ENCODE measurements at regions not wholly inside any gene's neighbourhood (a gene's known extent, or its start where the extent isn't known, plus 50 kb on each side); places are given as distances from the start of the nearest gene placed in this dataset.
"Not testable (repeated sequence)": the region's sequence is repeated elsewhere in the genome, so short reads cannot be mapped to it uniquely, and the experiment has no call there.

DNA sequence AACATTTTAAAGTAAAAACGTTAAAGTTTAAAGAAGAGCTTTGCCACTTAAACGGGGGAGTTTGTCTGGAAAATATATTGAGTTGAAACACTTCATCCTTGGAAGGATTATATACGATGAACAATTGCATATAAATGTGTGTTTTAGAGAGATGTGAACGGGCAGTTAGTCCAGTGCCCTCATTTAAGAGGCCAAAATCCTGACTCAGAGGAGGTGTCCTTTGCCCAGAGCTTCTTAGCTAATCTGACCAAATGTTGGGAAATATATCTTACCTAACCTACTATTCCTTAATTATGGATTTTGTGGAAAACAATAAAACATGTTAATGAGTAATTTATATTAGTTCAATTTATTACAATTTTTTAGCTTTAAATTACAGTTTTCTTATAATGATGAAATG is 327.2 kb upstream of the DIPK2B start:
- no peak for DNase-seq

DNA sequence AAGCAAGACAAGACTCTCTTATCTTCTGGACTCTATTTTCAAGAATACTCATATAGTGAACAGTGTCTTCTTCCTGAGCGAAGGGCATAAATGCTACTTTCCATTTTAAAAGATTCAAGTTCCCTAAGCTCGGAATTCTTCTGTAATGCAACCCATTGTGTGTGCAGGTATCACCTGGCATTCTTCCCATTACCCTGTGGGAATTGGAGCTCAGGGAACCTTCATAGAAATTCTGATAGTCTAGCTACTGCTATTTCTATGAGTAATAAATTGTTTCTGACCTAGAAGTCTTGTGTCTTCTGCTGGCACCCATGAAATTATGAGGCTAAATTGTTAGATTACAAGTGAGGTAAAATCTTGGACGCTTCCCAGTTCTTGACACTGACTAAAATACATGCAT is 324.1 kb upstream of the DIPK2B start:
- no peak for DNase-seq

DNA sequence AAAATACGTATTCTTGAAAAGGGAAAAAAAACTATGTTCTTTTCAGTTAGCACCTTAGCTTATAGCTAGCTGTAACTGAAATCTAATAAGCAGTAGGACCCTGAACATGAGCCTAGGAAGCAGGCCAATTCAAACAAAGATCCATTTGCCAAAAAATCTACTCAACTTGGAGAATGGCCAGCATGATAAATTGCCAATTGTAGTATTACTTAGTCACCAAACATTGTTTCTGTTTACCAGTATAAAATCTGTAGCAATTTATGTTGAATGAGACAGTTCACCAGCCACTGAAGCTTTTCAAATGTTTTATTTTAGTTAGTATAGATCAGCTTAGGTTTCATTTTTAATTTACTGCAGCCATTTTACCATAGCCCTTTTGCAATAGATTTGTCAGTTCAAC is 323.6 kb upstream of the DIPK2B start:
- no peak for DNase-seq

DNA sequence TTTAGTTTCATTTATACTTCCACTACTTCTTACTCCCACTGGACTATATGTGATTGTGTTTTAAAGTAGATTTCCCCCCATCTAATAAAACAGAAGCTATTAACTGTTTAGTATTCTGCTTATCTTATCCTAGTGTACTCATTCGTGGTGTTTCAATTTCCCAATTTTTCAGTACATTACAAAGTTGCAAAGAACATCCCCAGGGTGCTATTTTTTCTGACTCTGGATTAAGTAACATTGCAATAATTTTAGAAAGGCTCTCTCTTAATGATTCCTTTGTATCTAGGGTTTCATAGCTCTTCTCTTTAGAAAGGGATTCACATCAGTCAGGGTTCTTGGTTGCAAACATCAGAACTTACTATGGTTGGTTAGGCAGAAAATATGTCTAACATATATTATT is 317.9 kb upstream of the DIPK2B start:
- DNase-seq = no peak

DNA sequence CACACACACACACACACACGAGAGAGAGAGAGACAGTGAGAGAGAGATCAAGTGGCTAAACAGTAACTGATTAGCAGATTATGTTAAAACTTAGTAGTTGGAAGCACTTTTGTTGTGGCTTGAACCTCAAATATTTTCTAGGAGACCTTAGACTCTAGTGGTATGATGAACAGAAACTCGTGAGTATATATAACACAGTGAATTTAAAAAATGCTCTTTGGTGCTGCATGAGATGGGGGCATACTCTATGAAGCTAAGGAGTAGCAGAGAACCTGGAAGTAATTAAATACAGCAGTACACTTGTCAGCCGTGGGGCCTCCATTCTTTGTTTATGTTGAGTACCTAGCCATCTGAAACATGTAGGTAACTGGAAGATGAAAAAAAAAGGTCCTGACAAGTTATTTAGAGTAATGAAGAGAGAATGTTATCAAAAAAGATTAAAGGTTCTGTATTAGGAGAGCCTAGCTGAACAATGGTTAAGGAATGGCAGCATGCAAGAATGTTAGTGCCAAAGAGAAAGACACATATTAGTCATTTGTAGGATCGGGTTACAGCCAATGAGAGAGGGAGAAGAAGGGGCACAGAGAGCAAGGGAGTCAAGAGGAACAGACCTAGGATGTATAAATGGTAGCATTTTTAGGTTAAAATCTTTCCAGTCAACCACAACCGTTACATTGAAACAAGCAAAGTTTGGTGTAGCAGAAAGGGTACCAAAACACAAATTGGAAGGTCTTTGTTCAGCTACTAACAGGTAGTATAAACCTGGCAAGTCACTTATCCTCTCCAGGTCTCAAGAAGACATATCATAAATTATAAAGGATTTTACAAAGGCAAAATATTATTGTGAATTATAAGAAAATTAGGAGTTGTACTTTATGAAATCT is 316.7 kb upstream of the DIPK2B start:
- DNase-seq = no peak

DNA sequence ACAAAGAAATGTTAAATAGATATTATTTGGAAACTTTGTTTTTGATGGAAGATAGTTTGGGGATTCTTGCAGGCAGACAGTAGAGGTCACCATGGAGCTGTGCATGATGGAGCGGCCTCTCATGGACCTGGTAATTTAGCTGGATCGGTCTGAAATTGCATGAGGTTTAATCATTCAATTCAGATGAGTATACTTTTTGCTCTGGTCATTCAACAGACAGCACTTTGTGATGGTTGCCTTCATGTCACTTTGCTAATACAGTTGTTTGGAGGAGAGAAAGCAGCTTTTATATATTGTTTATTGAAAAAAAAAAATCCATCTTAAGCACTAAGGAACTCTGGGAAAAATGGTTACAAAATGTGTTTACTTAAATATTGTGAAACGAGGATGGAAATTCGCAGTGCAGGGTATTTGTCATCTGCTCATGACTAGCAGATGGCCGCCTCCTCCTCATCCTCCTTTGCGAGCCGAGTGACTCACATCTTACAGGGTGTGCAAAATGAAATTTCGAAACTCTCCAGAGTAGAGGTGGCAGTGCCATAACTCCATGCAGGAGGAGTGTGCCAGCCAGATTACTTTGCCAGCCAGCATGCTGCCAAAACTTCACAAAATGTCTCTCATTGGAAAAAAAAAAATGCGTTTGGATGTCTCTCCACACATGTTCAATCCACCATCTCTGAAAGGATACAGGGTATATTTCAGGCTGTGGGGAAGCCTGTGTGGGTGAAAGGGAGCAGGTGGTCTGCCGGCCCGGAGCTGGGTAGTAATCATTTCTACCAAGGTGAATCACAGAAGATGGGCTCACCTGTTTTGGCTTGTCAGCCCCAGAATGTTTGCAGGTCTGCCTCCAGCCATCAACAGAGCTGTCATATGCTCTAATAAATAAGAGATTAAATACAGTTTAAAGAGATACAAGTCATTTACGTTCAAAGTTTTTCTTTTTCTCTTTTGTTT is 314.9 kb upstream of the DIPK2B start:
- peak; percentile 29 to 33 for DNase-seq

DNA sequence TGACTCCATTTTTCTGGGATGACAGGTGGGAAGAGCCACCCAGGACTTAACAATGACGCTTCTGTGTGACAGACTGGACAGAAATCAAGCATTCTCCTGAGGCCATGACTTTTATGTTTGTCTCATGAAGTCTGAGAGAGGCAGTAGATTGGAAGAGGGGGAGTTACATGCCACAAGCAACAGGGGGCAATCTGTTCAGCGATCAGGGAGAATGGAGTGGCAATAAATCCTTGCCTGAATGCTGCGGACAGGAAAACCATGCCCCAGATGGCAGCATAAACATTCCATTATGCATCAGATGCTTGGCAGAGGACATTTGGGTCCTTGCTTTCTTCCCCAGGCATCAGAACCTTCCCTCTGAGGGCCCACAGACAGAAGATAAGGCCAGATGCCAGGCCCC is 312.4 kb upstream of the DIPK2B start:
- DNase-seq = no peak

DNA sequence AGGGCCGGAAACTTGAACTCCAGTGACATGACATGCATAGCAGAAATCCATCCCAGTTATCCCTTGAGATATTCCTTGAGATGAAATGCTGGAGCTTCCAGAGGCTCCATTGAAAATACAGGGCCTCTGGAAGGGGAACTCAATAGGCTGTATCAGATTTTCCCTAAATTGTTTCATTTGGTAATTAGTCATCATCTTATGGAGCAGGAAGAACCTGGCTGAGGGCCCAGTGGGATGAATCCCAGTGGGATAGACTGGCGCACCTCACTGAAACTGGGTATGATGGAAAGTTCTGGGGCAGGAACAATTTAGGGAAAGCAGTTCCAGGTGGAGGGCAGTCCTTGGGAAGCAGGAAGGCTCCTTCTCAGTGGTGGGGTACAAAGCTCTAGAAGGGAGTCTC is 307.8 kb upstream of the DIPK2B start:
- no peak for DNase-seq

DNA sequence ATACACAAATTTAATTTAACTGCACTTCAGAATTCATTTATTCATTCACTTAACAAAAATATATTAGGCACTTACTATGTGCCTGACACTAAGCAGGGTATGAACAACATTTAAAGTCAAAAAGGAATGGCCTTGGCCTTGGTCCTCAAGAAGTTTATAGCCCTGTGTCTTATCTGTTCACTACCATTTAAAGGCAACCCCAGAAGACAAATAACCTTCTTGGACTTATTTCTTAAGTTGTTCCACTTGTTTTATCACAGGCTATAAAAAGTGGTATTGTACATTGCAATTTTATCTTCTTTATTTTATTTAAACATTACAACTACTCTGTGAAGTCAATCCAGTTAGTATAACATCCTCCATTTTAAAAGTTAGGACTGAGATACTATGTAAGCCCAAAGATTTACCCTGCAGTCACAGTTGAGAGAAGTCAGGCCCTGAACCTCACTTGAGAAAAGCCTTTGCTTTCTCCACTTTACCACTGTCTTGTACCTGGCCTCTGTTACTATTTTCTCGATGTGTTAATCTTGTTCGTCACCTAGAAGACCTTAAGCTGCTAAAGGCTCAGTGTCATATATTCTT is 305.6 kb upstream of the DIPK2B start:
- no peak for DNase-seq

DNA sequence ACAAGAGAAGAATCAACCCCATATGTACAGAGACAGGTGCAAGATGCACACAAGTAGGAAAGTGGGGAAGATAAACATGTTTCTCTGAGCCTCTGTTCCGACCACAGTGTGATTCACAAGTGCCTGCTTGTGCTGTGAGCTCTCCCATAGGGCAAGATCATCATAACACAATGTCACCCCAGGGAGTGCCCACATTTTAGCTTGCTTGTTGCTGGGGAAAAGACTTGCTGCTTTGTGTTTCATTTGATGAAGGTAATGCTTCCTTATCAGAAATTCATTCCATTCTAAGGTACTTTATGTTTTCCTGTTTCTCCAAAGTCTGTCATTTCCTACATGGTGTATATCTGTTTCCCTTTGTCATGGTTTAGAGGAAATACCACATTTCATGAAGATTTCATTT is 304.5 kb upstream of the DIPK2B start:
- no peak for DNase-seq

DNA sequence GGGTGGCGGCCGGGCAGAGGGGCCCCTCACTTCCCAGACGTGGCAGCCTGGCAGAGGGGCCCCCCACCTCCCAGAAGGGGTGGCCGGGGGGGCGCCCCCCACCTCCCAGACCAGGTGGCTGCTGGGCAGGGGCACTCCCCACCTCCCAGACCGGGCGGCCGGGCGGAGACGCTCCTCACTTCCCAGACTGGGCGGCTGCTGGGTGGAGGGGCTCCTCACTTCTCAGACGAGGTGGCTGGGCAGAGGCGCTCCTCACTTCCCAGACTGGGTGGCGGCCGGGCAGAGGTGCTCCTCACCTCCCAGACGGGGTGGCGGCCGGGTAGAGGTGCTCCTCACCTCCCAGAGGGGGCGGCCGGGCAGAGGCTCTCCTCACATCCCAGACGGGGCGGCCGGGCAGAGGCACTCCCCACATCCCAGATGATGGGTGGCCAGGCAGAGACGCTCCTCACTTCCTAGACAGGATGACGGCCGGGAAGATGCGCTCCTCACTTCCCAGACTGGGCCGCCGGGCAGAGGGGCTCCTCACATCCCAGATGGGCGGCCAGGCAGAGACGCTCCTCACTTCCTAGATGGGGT is 303.2 kb upstream of the DIPK2B start:
- DNase-seq = not testable (repeated sequence)

DNA sequence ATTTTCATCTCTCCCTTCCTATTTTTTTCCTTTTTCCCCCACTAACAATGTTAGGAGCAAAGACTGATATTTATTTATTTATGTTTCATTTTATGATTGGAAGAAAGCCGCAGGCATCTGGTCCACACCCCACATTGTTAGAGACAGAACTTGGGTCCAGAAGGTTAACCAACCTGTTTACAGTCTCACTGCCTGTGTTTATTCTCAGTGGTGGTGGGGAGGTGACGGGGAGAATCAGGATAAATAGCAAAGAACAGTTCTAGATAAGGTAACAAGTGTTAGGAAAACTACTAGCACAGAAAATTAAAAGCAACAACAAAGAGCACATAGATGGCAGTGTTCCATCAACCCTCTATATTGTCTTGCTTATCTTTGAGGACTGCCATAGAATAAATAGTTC is 301.7 kb upstream of the DIPK2B start:
- no peak for DNase-seq

DNA sequence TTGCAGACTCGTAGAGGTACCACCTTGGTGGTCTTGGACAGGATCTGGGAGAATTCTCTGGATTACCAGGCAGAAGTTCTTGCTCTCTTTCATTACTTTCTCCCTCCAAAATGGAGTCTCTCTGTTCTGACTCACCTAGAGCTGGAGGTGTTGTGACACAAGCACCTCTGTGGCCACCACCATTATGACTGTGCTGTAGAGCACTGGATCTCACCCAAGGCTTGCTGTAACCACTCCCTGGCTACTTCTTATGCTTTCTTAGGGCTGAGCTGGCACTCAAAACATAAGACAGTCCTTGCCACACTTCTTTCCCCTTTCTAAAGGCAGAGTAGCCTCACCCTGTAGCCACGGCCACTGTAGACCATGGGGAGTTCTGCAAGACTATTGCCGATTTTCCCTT is 296.6 kb upstream of the DIPK2B start:
- no peak for DNase-seq

DNA sequence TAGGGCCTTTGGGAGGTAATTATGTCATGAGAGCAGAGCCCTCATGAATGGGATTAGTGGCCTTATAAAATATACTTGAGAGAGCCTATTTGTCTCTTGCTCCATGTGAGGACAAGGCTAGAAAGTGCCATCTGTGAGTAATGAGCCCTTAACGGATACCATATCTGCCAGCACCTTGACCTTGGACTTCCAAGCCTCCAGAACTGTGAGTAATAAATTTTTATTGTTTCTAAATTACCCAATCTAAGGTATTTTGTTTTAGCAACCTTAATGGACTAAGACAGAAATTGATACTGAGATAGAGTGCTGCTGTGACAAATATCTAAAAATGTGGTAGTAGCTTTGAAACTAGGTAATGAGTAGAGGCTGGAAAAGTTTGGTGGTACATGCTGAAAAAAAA is 285.0 kb upstream of the DIPK2B start:
- no peak for DNase-seq

DNA sequence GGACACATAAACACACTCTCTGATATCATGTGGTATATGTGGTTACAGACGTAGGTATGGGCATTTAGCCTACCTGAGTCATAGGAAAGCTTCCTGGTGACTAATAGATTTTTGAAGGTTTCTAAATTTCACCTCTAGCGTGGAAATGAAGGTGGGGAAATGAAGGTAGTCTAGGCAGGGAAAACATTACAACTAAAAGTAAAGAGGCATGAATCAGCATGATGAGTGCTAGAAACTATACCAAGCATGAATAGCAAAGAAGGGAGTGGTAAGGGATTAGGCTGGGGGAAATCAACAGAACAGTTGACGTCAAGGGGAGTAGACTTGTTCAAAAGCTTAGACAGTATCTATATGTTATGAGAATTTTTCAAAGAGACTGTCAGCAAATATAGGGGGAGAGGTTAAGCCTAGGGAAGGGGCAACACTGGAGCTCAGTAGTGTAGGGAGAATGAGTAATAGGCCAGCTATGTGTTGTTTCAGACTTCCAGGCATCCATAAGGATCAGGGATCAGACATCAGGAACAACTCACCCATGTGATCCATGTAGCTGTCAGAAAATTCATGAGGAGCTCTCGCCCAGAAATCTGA is 279.3 kb upstream of the DIPK2B start:
- no peak for DNase-seq

DNA sequence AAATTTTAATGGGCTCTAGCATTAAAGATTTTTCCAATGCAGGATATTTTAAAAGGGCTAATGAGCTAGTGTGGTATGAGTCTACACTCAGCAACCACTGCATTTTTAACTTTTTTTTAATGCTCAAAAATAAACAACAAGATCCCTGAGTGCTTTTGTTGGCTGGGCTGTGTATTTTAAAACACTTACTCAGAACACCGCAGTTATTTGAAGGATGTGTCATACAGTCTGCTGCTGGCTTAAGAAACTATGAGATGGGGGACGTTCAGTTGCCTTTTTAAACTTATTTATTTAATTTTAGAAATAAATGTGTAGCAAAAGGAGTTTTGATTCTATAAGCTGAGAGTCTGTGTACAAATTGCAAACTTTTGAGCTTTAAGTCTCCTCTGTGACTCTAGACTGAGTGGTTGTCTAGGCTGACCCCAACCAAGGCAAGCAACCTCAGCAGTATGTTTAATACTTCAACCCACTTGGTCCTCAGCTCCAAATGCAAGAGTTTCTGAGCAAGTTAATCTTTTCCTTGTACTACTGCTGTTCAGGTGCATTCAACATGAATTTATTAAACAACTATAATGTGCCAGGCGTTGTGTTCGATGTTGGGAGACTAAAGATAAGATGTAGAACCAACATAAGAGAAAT is 278.6 kb upstream of the DIPK2B start:
- DNase-seq = no peak

DNA sequence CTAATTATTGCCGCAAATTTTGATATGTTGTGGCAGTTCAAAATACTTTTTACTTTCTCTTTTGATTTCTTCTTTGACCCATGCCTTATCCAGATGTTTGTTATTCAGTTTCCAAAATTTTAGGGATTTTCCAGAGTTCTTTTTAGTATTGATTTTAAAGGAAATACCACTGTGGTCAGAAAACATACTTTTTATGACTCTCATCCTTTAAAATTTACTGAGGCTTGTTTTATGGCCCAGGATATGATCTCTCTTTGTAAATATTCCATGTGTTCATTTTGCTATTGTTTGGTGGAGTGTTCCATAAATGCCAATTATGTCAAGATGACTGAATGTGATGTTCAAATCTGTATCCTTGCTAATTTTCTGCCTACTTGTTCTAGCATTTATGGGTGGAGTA is 272.3 kb upstream of the DIPK2B start:
- no peak for DNase-seq

DNA sequence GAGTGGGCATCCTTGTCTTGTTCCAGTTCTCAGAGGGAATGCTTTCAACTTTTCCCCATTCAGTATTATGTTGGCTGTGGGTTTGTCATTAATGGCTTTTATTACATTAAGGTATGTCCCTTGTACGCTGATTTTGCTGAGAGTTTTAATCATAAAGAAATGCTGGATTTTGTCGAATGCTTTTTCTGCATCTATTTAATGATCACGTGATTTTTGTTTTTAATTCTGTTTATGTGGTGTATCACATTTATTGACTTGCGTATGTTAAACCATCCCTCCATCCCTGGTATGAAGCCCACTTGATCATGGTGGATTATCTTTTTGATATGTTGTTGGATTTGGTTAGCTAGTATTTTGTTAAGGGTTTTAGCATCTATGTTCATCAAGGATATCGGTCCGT is 266.9 kb upstream of the DIPK2B start:
- DNase-seq = not testable (repeated sequence)

DNA sequence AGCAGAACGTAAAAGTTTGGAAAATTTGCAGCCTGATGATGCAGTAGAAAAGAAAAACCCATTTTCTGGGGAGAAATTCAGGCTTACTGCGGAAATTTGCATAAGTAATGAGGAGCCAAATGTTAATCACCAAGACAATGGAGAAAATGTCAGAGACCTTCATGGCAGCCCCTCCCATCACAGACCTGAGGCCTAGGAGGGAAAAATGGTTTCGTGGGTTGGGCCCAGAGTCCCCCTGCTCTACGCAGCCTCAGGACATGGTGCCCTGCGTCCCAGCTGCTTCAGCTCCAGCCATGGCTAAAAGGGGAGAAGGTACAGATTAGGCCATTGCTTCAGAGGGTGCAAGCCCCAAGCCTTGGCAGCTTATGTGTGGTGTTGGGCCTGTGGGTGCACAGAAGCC is 255.1 kb upstream of the DIPK2B start:
- not testable (repeated sequence) for DNase-seq

DNA sequence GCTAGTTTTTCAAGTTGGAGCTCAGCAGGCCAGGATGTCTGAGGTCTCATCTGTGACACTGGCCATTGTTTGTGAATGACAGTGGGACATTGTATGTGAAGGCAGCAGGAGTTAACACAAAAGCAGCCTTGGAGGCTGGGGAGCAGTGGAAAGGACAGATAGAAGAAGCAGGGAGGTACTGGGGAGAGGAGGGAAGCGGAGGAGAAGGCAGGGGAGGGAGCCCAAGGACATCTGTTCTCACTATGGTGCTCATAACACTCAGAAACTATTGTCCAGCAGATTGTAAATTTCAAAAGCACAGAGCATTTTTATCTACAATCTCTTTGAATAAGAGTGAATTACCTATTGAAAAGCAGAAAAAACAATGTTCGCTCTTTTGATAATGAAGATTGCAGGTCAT is 253.6 kb upstream of the DIPK2B start:
- no peak for DNase-seq

DNA sequence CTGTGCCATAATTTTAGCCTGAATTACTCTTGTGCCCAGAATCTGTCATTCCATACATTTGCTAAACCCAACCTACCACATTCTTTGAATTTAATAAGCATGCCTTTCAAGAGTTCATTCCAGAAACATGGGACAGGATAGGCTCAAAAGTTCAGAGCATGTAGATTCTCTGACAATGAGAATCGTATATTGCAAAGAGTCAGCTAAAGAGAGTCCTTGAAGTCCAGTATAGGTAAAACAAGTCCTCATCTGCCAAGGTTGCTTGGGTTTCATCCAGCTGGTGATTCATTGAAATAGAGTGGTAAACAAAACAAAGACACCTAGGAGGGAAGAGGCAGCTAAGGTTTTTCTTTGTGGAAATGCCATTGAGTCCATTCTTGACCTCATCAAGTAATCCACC is 249.3 kb upstream of the DIPK2B start:
- no peak for DNase-seq

DNA sequence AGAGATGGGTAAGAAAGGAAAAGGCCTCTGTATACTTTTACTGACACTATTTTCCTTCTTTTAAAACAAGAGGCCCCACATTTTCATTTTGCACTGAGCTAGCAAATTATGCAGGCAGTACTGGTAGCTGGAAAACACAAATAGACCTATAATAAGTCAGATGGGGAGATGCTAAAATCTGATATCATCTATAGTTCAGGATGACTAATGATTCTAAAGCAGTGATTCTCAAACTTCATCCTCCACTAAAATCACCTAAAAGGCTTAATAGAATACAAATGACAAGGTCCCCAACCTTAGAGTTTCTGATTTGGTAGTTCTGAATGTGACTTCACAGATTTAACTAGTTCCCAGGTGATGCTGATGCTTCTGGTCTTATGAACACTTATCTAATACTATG is 247.3 kb upstream of the DIPK2B start:
- DNase-seq = no peak

Data from stimulated activated CD4-positive, alpha-beta T cell treated with anti-CD3 and anti-CD28 coated beads, Interleukin-2, amount 100 ng/mL, for 24 hours (primary cell).